ENCODE measurements at regions not wholly inside any gene's neighbourhood (a gene's known extent, or its start where the extent isn't known, plus 50 kb on each side); places are given as distances from the start of the nearest gene placed in this dataset.

GRCh38 chr4:83810428-83810827, 274.5 kb downstream of the GPAT3 start:
- no peak for TF ChIP-seq GATA2 (IDR thresholded peaks at IDR 0.05; ENCODE audit: low read depth, low read length)
- no peak for TF ChIP-seq GATA3 (IDR thresholded peaks at IDR 0.05; ENCODE audit: low read depth, low read length)

Data from SH-SY5Y (cell line).